ENCODE measurements at regions not wholly inside any gene's neighbourhood (a gene's known extent, or its start where the extent isn't known, plus 50 kb on each side); places are given as distances from the start of the nearest gene placed in this dataset.

- no peak for TF ChIP-seq EGR1 (IDR thresholded peaks at IDR 0.05; ENCODE audit: borderline replicate concordance, low read depth, low read length)
- no peak for TF ChIP-seq CTCF (IDR thresholded peaks at IDR 0.05; ENCODE audit: control extremely low read depth in 1 of 3, insufficient read depth in 1 of 3, low read depth in 1 of 3, low read length in 3 of 3)
- TF ChIP-seq POLR2AphosphoS5 (IDR thresholded peaks at IDR 0.05; ENCODE audit: low read depth, low read length): no peak
- TF ChIP-seq BCL11A (IDR thresholded peaks at IDR 0.05; ENCODE audit: low read depth in 2 of 2, low read length in 2 of 2): no peak
- TF ChIP-seq CHD2 (IDR thresholded peaks at IDR 0.05; ENCODE audit: low read length): no peak
These were observed 65.7 kb upstream of the HES1 start for GRCh38 chr3:194070220-194070633.

Data from H1 (cell line).